ENCODE measurements at regions not wholly inside any gene's neighbourhood (a gene's known extent, or its start where the extent isn't known, plus 50 kb on each side); places are given as distances from the start of the nearest gene placed in this dataset.

DNA sequence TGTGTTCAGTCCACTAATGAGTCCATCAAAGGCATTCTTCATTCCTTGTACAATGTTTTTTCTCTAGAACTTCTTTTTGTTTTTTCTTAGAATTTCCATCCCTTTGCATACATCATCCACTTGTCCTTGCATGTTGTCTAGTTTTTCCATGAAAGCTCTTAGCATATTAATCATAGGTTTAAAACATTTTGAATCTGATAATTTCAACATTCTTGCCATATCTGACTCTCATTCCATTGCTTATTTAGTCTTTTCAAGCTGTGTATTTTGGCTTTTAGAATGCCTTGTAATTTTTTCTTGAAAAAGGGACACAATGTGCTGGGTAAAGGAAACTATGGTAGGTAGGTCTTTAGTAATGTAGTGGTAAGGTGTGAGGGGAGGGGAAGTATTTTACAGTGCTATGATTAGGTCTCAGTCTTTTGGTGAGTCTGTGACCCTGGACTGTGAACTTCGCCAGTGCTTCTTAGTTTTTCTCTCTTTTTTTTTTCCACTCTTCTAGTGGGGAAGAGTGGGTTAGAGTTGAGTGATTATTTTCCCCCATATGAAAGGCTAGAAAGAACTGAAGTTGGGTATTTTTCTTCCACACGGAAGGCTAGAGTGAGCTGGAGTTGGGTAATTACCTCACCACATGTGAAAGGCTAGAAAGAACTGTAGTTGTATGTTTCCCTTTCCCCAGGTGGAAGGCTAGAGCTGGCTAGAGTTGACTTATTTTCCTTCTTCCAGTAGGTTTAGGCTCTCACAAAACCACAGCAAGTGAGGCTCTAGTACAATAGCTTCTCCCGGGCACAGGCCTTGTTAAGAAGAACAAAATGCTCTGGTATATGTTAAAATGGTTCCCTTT, 172.1 kb downstream of the SNX18 start:
- Histone ChIP-seq H3K4me3 (ENCODE audit: low read length) (no peak overlapping the region), H3K27me3 (ENCODE audit: control insufficient read depth, insufficient read depth) (no peaks in the 10 kb centered on the region), H3K4me1 (ENCODE audit: control insufficient read depth, insufficient read depth, low read length) (no peaks in the 10 kb centered on the region), H3K9me3 (ENCODE audit: control insufficient read depth, low read length) (no peaks in the 10 kb centered on the region), H3K27ac (ENCODE audit: low read length) (no peak overlapping the region)
- intact Hi-C loops (cut with DNase I): no loop called here
- DNase-seq: no peak
- ATAC-seq: no peak
- WGBS: 94% methylated on average over 3 of the region's 3 CpGs

DNA sequence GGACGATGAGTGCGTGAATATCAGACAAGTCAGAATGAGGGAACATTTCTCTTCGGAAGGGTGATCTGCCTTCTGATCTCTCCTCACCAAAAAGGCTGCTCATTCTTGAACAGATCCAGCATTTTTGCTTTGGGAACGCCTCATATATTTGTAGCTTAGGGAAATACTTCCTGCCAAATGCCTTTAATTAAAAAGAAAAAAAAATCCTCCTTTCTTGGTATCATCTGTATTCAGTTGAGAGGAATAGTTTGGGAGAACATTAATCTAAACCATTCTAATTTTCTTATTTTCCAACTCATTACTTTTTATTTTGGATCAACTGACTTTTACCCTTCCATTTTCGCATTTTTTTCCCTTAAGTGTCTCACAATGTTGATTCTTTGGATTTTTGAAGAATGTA, 163.4 kb downstream of the SNX18 start:
- DNase-seq (no peak), ATAC-seq (no peak)
- Histone ChIP-seq H3K27ac (ENCODE audit: low read length) (no peak overlapping the region), H3K4me3 (ENCODE audit: low read length) (no peak overlapping the region), H3K27me3 (ENCODE audit: control insufficient read depth, insufficient read depth) (no peaks in the 10 kb centered on the region), H3K9me3 (ENCODE audit: control insufficient read depth, low read length) (no peaks in the 10 kb centered on the region), H3K4me1 (ENCODE audit: control insufficient read depth, insufficient read depth, low read length) (no peaks in the 10 kb centered on the region)
- 50% methylated on average over 5 of the region's 5 CpGs for WGBS
- intact Hi-C loops (cut with DNase I): no loop called here

DNA sequence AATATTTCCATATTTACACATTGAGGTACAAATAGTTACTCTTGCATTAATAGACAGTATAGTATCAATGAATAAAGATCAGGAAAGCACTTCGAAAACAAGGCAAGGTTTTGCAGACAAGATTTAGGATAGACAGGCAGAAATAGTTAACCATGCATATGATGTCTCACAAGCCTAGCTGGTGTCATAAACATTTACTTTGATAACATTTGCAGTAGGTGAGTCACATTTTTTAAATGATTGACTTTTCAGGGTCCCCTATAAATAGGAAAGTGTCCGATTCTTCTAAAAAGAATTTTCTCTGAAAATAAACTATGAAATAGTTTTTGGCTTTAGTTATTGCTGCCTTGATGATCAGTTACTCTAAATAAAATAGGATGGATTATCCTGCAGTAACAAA, 162.1 kb downstream of the SNX18 start:
- DNase-seq: no peak
- H3K4me1 ChIP-seq (ENCODE audit: control insufficient read depth, insufficient read depth, low read length): no peaks in the 10 kb centered on the region
- no peak overlapping the region for H3K27ac ChIP-seq (ENCODE audit: low read length)
- ATAC-seq: no peak
- 88% methylated on average over 2 of the region's 2 CpGs for WGBS
- no peak overlapping the region for H3K4me3 ChIP-seq (ENCODE audit: low read length)
- no peaks in the 10 kb centered on the region for H3K27me3 ChIP-seq (ENCODE audit: control insufficient read depth, insufficient read depth)
- intact Hi-C loops (cut with DNase I): no loop called here
- no peaks in the 10 kb centered on the region for H3K9me3 ChIP-seq (ENCODE audit: control insufficient read depth, low read length)

DNA sequence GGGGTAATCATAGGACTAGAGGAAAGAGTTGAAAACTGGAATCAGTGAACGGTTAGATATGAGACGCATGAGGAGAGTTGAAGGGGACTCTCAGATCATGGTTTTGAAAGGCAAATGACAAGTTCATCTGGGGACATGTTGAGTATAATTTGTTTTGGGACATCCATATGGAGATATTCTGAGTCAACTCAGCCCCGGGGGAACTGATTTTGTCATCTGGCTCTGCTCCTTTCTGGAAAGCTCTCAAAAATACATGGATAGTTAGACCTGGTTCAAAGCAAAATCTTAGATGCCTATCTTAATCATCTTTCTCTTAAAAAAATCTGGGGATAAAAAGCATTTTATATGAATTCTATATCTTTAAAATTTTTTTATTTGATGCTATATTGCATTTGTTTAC, 161.2 kb downstream of the SNX18 start:
- DNase-seq (no peak), ATAC-seq (no peak)
- H3K4me3 ChIP-seq (ENCODE audit: low read length): no peak overlapping the region
- H3K27ac ChIP-seq (ENCODE audit: low read length): no peak overlapping the region
- no peaks in the 10 kb centered on the region for H3K27me3 ChIP-seq (ENCODE audit: control insufficient read depth, insufficient read depth)
- intact Hi-C loops (cut with DNase I): no loop called here
- H3K9me3 ChIP-seq (ENCODE audit: control insufficient read depth, low read length): no peaks in the 10 kb centered on the region
- WGBS: 53% methylated on average over 3 of the region's 3 CpGs
- H3K4me1 ChIP-seq (ENCODE audit: control insufficient read depth, insufficient read depth, low read length): no peaks in the 10 kb centered on the region

DNA sequence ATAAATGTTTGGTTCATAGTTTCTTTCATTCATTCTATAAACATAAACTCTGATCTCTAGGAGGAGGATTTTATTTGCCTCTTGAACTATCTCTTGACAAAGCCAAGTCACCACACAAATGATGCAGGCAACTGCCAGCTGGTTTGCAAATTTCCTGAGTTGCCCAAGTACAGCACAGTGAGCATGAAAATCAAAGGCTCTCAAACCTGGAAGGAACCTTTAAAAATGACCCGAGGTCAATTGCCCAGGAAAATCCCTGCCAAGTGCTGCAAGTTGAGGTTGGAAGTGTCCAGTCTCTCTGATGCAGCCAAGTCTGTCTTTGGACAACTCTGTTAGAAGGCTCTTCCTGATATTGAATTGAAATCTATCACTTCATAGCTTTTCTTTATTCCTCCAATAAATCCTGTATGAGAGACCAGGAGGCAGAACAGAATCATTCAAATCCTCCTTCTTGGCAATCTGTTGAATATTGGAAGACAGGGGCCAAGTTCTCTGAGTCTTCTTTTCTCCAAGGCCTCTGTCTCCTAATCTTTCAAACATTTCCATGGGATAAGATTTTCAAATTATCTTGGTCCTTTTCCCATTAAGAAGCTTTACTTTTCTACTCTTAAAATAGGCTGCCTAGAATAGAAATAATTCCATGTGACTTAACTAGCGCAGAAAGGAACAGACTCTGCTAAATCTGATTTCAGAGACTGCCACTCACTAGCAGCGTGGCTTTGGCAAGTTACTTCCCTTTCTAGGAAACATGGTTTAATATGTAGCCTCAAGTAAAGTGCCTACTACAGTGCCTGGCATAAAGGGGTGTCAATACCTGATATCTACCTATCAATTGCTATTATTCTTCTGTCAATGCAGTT, 159.2 kb downstream of the SNX18 start:
- no peak for DNase-seq
- no peak for ATAC-seq
- Histone ChIP-seq H3K4me1 (ENCODE audit: control insufficient read depth, insufficient read depth, low read length) (no peaks in the 10 kb centered on the region), H3K27ac (ENCODE audit: low read length) (no peak overlapping the region), H3K27me3 (ENCODE audit: control insufficient read depth, insufficient read depth) (no peaks in the 10 kb centered on the region), H3K9me3 (ENCODE audit: control insufficient read depth, low read length) (no peaks in the 10 kb centered on the region), H3K4me3 (ENCODE audit: low read length) (no peak overlapping the region)
- WGBS: 58% methylated on average over 3 of the region's 3 CpGs
- intact Hi-C loops (cut with DNase I): no loop called here

DNA sequence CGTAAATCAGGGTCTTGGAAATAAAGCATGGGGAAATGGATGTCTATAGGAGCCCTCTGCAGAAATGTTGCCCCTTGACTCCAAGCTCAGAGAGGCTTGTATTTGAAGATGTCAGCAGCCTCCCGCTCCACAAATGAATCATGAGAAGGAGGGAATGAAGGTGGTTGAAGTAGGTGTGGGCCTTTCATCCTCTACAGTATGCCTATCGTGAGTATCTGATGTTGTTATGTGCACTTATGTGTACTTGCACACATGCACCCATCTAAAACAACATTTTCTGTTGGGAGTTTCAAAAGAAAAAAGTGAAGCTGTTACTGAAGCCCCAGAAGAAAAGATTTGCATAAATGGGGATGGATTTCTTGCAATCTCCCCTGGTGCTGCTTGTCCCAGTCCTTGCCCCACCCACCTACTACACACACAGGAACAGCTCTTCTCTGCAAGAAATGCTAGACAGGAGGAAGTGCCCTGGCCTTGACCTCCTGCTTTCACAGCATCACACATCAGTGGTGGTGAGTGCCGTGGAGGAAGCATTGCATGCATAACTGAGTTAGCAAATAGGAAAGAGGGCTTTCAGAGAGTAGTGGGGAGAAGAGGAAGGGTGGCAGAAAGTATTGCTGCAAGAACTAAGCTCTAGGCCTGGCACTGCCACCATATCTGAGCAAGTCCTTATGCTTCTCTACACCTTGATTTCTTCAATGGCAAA, 156.1 kb downstream of the SNX18 start:
- Histone ChIP-seq H3K9me3 (ENCODE audit: control insufficient read depth, low read length) (no peaks in the 10 kb centered on the region), H3K27me3 (ENCODE audit: control insufficient read depth, insufficient read depth) (no peaks in the 10 kb centered on the region), H3K27ac (ENCODE audit: low read length) (no peak overlapping the region), H3K4me3 (ENCODE audit: low read length) (no peak overlapping the region), H3K4me1 (ENCODE audit: control insufficient read depth, insufficient read depth, low read length) (no peaks in the 10 kb centered on the region)
- ATAC-seq (peak; percentile 78 to 80), DNase-seq (peak; percentile 48 to 76 (median 69))
- intact Hi-C loops (cut with DNase I): no loop called here
- WGBS: 78% methylated on average over 4 of the region's 4 CpGs

DNA sequence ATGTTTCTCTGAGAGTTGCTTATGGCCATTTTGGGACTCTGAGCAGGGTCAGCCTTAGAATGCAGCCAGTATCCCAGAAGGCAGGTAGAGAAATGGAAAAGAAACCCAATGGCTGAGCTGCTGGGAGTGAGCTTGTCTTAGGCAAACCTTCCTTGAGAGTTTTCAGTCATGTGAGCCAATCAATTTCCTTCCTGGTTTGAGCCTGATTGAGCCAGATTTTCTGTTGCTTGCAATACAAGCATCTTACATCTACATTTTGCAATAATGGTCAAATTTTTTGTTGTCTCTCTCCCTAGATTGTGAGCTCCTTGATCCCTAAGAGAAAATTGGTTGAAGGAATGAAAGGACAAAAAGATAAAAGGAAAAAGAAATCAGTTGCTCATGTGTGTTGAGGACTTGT, 155.3 kb downstream of the SNX18 start:
- intact Hi-C loops (cut with DNase I): no loop called here
- Histone ChIP-seq H3K4me1 (ENCODE audit: control insufficient read depth, insufficient read depth, low read length) (no peaks in the 10 kb centered on the region), H3K27ac (ENCODE audit: low read length) (no peak overlapping the region), H3K4me3 (ENCODE audit: low read length) (no peak overlapping the region), H3K9me3 (ENCODE audit: control insufficient read depth, low read length) (no peaks in the 10 kb centered on the region), H3K27me3 (ENCODE audit: control insufficient read depth, insufficient read depth) (no peaks in the 10 kb centered on the region)
- no peak for ATAC-seq
- DNase-seq: no peak

DNA sequence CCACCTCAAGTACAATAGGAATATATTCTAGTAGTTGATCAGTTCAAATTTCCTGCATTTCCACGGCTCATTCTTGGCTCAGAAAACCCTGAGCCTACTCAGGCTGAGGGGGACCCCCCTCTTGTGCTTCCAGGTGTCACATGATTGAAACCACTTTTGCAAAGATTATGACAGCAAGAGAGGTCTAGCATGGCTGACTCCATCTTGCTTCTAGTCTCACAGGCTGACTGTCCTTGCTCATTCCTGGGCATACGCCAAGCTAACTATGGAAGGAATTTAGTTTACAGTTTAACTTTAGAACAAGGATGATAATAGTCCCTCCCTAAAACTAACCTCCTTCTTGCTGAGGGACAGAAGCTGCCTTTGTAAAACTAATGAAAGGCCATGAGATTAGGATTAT, 154.1 kb downstream of the SNX18 start:
- no peaks in the 10 kb centered on the region for H3K4me1 ChIP-seq (ENCODE audit: control insufficient read depth, insufficient read depth, low read length)
- no peak overlapping the region for H3K27ac ChIP-seq (ENCODE audit: low read length)
- ATAC-seq: no peak
- WGBS: 73% methylated on average over 2 of the region's 2 CpGs
- no peaks in the 10 kb centered on the region for H3K27me3 ChIP-seq (ENCODE audit: control insufficient read depth, insufficient read depth)
- intact Hi-C loops (cut with DNase I): no loop called here
- H3K9me3 ChIP-seq (ENCODE audit: control insufficient read depth, low read length): no peaks in the 10 kb centered on the region
- DNase-seq: no peak
- no peak overlapping the region for H3K4me3 ChIP-seq (ENCODE audit: low read length)

DNA sequence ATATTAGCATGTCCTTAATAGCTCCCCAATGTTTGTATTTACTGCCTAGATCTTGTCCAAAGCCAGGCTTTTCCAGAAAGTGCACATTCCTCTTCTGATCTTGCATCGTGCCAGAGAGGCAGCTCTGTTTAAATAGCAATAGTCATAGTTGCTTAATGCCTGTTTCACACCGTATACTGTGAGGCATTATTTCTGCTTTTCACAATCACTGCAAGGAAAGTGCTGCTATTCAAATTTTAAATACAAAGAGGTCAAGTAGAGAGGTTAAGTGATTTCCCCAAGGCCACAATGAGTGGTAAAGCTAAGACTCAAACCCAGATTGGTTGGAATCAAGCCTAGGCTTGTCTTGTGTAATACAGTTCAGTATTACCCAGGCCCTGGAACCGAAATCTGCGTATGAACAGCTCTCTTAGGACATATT, 153.6 kb downstream of the SNX18 start:
- H3K4me3 ChIP-seq (ENCODE audit: low read length): no peak overlapping the region
- H3K9me3 ChIP-seq (ENCODE audit: control insufficient read depth, low read length): no peaks in the 10 kb centered on the region
- intact Hi-C loops (cut with DNase I): no loop called here
- no peak overlapping the region for H3K27ac ChIP-seq (ENCODE audit: low read length)
- DNase-seq (no peak), ATAC-seq (peak; percentile 67 to 72)
- no peaks in the 10 kb centered on the region for H3K4me1 ChIP-seq (ENCODE audit: control insufficient read depth, insufficient read depth, low read length)
- H3K27me3 ChIP-seq (ENCODE audit: control insufficient read depth, insufficient read depth): no peaks in the 10 kb centered on the region
- WGBS: 69% methylated on average over 4 of the region's 4 CpGs

DNA sequence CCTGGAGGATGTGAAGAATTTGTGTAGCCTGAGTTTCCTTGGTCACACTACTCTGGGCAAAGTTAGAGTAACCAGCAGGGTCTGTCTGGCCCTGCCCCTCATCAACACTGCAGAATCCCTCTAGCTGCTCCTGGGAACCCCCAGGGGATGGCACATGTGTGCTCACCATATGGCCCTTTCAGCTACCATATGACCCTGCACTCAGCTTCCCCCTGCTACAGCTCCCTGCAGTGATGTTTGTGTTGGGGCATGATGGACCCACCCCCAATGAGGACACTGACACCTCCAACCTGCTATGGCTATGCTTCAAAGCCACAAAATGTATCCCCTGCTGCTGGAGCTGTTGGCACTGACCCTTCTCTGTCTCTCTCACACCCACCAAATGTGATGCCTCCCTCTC, 152.7 kb downstream of the SNX18 start:
- Histone ChIP-seq H3K9me3 (ENCODE audit: control insufficient read depth, low read length) (no peaks in the 10 kb centered on the region), H3K4me3 (ENCODE audit: low read length) (no peak overlapping the region), H3K4me1 (ENCODE audit: control insufficient read depth, insufficient read depth, low read length) (no peaks in the 10 kb centered on the region), H3K27ac (ENCODE audit: low read length) (no peak overlapping the region), H3K27me3 (ENCODE audit: control insufficient read depth, insufficient read depth) (no peaks in the 10 kb centered on the region)
- DNase-seq (no peak), ATAC-seq (no peak)
- intact Hi-C loops (cut with DNase I): no loop called here

DNA sequence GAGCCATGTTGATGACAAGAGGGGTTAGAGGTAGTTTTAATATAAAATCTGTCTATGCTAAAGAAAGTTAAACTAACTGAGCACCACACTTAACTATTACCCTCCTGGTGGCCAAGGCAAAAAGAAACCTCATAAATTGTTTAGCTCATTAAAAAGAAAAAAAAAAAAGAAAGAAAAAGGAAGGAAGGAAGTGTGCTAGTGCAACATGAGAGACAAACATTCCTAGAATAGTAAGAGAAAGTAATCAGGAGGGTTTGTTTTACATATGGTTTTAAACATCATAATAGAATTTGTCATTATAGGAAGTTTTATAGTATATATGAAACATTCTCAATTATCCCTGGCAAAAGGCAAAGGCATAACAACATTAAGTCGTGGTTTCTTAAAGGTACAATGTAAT, 152.3 kb downstream of the SNX18 start:
- 67% methylated on average over 1 of the region's 1 CpG for WGBS
- no peak overlapping the region for H3K27ac ChIP-seq (ENCODE audit: low read length)
- no peaks in the 10 kb centered on the region for H3K27me3 ChIP-seq (ENCODE audit: control insufficient read depth, insufficient read depth)
- no peaks in the 10 kb centered on the region for H3K9me3 ChIP-seq (ENCODE audit: control insufficient read depth, low read length)
- DNase-seq (no peak), ATAC-seq (no peak)
- no peaks in the 10 kb centered on the region for H3K4me1 ChIP-seq (ENCODE audit: control insufficient read depth, insufficient read depth, low read length)
- intact Hi-C loops (cut with DNase I): no loop called here
- H3K4me3 ChIP-seq (ENCODE audit: low read length): no peak overlapping the region

All from right cardiac atrium (tissue), 5 donors.